GM03348 (cell line): ENCODE measurements at regions not wholly inside any gene's neighbourhood (a gene's known extent, or its start where the extent isn't known, plus 50 kb on each side); places are given as distances from the start of the nearest gene placed in this dataset.
"Not testable (repeated sequence)": the region's sequence is repeated elsewhere in the genome, so short reads cannot be mapped to it uniquely, and the experiment has no call there.

Experiments
- DNase-seq: peaks from one replicate; pipeline ENCODE4 v3.0.0; 2012; ENCODE audit warnings: low spot score

GRCh38 chr13:65597839-65598818 lies 1632.0 kb downstream of the PCDH9 start:
- peak; percentile 54 for DNase-seq

DNA sequence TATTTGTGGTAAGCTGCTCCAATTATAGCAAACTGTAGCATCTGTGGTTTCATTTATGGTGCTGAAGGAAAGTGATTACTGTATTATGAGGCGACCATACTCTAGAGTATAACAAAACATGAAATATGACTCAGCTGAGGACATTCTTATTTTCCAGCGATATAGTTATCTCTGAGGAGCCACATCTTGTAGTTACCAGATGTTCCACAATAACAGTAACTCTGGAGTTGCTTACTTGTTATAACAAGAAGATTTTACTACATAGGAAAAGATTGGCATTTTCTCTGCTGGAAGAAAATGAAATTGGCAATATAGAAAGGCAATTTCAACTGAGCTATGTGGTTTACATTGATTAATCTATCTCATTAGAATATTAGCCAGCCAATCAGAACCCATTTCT lies 1634.2 kb downstream of the PCDH9 start:
- DNase-seq, result peak; percentile 4

DNA sequence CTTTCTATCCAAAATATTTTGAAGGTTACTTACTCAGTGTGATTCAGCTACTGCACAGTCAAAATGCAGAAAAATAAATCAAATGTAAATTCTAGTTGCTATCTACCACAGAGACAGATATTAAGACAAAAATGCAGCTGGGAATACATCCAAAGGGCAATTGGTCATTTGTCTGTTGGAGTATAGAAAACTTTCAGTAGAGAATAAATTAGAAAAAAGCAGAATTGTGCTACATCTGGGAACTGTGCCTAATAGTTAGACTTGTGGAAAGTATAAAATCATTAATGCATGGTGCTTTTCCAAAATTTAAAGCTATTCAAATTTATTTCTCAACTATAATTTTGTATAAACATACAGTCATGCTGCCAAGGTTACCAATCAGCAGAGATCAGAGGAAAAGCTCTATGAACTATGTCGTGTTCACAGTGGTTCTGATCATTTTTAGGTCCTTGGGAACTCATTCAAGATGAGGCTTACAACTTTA lies 1635.8 kb downstream of the PCDH9 start:
- peak; percentile 39 for DNase-seq

DNA sequence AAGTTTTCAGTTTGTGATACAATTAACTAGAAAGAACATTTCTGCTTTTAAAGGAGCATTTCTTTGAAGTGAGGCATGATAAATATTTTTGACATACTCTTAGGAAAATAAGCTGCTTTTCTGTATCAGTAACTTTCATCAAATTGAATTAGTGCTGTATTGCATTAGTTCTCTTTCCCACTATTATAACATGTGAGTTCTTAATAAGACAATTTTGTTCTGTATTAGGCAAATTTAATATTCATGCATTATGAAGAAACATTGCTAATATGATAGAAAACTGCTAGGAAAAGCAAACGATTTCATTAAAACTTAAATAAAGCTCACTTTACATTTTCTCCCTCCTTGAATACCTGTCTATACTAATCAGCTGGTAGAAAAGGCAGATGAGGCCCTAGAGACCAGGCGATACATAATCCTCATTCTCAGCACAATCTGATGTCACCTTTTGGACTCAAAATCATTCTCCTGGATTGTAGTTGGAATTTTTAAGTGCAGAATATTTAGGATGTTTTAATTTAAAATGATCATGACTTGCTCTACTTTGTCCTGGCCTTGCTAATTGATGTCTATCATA lies 1636.8 kb downstream of the PCDH9 start:
- DNase-seq, result no peak

DNA sequence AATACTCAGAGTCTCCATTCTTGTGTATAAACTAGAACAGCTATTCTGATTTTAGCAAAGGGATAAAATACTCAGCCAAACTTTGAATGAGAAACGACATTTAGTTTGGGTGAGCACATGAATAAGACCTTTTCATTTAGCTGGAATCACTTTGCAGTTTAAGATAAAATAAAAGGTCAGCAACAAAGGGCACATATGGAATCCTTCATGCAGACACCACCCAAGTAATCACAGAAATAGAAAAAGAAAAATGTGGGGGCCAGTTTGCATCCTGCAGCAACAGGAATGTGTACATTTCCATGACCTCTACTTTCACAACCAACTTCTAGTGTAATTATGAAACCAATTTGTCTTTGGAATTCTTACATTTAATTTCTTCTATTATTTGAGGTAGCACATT lies 1637.4 kb downstream of the PCDH9 start:
- no peak for DNase-seq

GRCh38 chr13:65585346-65585745 lies 1644.8 kb downstream of the PCDH9 start:
- DNase-seq, result no peak

- DNase-seq, result no peak
Observed at GRCh38 chr13:65584126-65584525, 1646.0 kb downstream of the PCDH9 start.

DNA sequence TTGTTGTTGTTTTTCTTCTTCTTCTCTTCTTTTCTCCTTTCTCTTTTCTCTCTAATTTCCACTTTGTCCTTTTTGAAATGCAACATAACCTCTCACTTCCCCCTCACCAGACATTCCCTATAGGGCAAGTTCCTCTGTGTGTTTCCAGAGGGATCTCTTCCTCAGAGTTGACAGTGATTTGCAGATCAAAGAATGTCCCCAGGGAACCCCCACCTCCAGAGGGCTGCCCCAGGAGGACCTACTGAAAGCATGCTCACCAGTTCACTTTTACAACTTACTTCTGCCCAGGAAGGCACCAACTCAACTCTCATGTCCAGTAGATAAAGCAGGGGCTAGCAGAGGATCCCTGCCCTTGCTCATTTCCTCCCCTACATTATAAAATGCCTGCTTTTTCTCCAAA lies 1648.0 kb downstream of the PCDH9 start:
- DNase-seq, result no peak

DNA sequence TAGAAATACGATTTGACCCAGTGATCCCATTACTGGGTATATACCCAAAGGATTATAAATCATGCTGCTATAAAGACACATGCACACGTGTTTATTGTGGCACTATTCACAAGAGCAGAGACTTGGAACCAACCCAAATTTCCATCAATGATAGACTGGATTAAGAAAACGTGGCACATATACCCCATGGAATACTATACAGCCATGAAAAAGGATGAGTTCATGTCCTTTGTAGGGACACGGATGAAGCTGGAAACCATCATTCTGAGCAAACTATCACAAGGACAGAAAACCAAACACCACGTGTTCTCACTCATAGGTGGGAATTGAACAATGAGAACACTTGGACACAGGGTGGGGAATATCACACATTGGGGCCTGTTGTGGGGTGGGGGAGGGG lies 1665.6 kb downstream of the PCDH9 start:
- DNase-seq, result not testable (repeated sequence)

DNA sequence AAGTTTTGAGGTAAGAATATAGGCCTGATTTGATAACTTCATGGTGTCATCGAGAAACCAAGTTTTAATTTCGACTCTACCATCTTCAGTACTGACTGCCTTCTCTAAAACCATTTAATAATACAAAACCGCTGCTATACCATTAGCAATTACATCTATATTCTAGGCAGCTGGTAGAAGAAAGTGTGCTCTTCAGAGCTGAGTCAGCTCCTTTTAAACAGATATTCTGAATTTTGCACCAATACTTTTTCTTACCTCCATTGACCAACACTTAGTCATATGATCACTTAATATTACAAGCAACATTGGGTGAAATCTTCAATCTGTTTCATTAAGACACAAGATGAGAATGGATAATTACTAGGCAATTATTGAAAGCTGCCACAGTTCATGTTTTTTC lies 1667.8 kb downstream of the PCDH9 start:
- no peak for DNase-seq

DNA sequence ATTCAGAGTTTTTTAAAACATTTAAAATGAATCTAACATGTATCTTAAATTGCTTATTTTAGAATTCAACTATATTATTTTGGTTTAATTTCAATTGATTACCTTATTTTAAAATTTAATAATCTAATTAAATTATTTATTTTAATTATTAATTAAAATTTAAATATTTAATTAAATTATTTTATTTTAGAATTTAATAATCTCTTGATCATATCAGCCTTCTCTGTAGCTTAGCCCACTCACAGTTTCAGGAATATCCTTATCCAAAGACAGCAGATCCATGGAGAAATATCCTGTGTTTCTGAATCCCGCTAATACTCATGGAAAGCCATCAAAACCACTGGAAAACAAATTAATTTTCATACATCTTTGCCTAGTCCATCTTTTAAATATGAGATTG lies 1669.2 kb downstream of the PCDH9 start:
- no peak for DNase-seq

DNA sequence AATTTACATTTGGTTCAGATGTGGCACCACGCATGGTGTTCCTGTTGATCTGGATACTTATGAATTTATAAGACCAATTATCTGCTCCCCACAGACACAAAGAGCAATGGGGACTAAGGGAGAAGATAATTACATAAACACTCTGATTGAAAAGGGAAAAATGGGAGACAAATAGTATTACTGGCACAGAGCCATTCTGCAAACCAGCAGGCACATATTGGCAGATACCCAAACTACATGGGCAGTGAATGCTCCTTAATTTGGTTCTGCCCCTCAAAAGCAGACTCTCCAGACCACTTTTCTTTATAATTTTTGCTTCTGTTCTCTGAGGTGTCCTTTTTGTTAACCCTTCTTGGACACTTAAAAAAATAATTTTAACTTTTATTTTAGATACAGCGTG lies 1674.2 kb downstream of the PCDH9 start:
- no peak for DNase-seq

DNA sequence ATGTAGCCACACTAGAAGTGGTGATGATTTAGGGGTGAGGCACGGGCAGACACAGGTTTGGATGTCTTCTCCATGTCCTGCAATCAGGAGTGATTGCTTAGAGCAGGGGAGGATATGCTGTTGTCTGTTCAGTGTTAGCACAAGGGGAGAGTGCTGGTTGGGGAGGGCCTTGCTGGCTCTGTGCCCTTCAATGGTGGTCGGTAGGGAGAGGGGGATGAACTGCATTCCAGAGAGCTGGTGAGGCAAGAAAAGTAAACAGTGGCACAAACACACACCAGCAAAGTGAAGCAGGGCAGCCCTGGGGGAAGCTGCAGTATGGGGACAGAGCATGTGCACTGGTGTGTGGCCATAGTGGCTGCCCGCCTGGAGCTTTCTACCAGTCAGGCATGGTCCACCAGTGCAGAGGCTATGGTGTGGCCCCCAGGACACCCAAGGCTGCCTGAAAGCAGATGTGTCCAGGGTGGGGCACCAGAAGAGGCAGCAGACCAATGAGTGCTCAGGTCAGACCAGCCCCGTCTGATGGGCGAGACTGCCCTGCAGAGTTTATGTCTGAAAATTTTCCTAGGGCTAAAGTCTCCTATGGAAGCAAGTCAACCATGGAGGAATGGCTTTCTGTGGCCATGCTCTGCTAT lies 1676.9 kb downstream of the PCDH9 start:
- DNase-seq, result no peak

- DNase-seq, result no peak
Observed at GRCh38 chr13:65551208-65551607, 1678.9 kb downstream of the PCDH9 start.

GRCh38 chr13:65540175-65540574 lies 1690.0 kb downstream of the PCDH9 start:
- peak; percentile 45 for DNase-seq

- DNase-seq, result no peak
Observed at GRCh38 chr13:65535370-65535769, 1694.8 kb downstream of the PCDH9 start.

DNA sequence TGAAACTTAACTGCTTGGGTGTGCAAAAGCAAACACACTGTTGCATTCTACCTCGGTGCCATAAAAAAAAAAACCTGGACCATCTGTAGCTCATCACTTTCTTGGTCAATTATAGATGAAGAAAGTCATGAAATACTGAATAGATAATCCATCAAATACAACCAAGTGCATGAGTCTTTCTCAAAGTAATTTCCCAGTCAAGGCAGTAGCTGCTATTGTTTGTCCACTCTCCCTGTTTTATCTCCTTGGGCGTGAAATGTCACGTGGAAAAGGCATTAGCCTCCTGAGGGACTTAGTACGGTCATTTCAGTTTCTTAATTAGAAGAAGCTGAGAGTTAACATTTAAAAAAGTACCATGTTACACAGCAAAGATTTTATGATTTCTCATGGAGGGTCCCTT lies 1697.9 kb downstream of the PCDH9 start:
- DNase-seq, result no peak

GRCh38 chr13:65530688-65531087 lies 1699.4 kb downstream of the PCDH9 start:
- peak; percentile 2 for DNase-seq

- no peak for DNase-seq
Observed at GRCh38 chr13:65529541-65529940, 1700.6 kb downstream of the PCDH9 start.

- no peak for DNase-seq
Observed at GRCh38 chr13:65508745-65509144, 1721.4 kb downstream of the PCDH9 start.

GRCh38 chr13:65508338-65508737 lies 1721.8 kb downstream of the PCDH9 start:
- no peak for DNase-seq

GRCh38 chr13:65505941-65506340 lies 1724.2 kb downstream of the PCDH9 start:
- no peak for DNase-seq

DNA sequence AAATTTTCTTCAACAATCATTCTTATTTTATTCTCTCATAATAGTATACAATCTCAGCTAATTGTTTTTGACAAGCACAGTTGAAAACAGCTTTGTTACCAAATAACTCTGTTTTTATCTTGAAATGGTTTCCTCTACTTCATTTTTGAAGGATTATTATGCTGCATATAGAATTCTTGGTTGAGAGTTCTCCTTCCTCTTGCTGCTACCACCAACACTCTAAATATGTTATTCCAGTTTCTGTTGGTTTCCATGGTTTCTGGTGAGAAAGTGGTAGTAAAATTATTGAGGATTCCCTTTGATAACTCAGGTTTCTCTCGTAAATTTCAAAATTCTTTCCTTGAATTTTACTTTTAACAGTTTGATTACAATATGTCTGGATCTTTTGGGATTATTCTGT lies 1725.9 kb downstream of the PCDH9 start:
- DNase-seq, result no peak
